Tibial artery (tissue), 4 donors: ENCODE measurements at regions not wholly inside any gene's neighbourhood (a gene's known extent, or its start where the extent isn't known, plus 50 kb on each side); places are given as distances from the start of the nearest gene placed in this dataset.
"Not testable (repeated sequence)": the region's sequence is repeated elsewhere in the genome, so short reads cannot be mapped to it uniquely, and the experiment has no call there.

ENCODE experiments used
- DNase-seq, 2 donors: peaks; one replicate each; pipeline ENCODE4 v3.0.0-alpha.2; 2019
- H3K27ac ChIP-seq, 2 donors: fragments of 200-600 bp; sonication (generic) in 1 of 2; 1 replicate in 1 of 2; 2 replicates in 1 of 2; pipeline ENCODE4 v1.5.1; 2018 to 2019; ENCODE audit warnings: mild to moderate bottlenecking in 1 of 2
- H3K27me3 ChIP-seq, 2 donors: fragments of 200-600 bp; sonication (generic) in 1 of 2; one replicate each; pipeline versions ENCODE4 v1.5.1 to v1.6.0; 2016 to 2019
- H3K36me3 ChIP-seq, 3 donors: fragments of 200-600 bp; sonication (generic) in 2 of 3; one replicate each; pipeline ENCODE4 v1.5.1; 2016 to 2019; ENCODE audit warnings: mild to moderate bottlenecking in 2 of 3
- H3K4me1 ChIP-seq, 4 donors: fragments of 200-600 bp; sonication (generic) in 2 of 4; 1 replicate in 3 of 4; 2 replicates in 1 of 4; pipeline ENCODE4 v1.5.1; 2016 to 2019
- H3K4me3 ChIP-seq, 2 donors: fragments of 200-600 bp; sonication (generic) in 1 of 2; 1 replicate in 1 of 2; 2 replicates in 1 of 2; pipeline ENCODE4 v1.5.1; 2018 to 2019; ENCODE audit warnings: mild to moderate bottlenecking in 2 of 2
- H3K9me3 ChIP-seq, 3 donors: fragments of 200-600 bp; sonication (generic) in 1 of 3; one replicate each; pipeline ENCODE4 v1.5.1; 2016 to 2019
- intact Hi-C: fragments of 100-400 bp; cut with DNase I; formaldehyde crosslinking; loops from one replicate; pipeline ENCODE4 v1.15.0; 2023; ENCODE audit warnings: low total_unique reads
- TF ChIP-seq, protein P1 (sequence below), 2 experiments: fragments of 200-600 bp in 1 of 2; fragments of 450-650 bp in 1 of 2; IDR thresholded peaks; one replicate each; pipeline ENCODE4 v1.5.1; 2017 to 2019; ENCODE audit warnings: antibody characterized with exemption in 2 of 2, mild to moderate bottlenecking in 1 of 2, moderate library complexity in 1 of 2

- no peak overlapping the region for H3K27ac ChIP-seq
- no peak for DNase-seq
- intact Hi-C loops: no loop called here
Observed at GRCh38 chr4:135497563-135498152, 1296.1 kb upstream of the PABPC4L start.

DNA sequence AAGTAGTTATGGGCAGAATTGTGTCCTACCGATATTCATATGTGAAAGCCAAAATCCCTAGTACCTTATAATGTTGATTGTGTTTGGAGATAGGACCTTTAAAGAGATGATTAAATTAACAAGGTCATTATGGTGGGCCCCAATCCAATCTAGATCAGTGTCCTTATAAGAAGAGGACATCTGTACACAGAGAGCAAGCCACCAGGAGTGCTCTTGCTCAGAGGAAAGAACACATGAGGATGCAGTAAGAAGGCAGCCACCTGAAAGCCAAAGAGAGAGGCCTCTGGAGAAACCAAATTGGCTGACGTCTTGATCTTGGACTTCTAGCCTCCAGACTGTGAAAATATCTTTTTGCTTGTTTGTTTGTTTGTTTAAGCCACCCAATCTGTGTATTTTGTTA lies 1290.8 kb upstream of the PABPC4L start:
- Histone ChIP-seq H3K4me3 (no peak overlapping the region), H3K36me3 (no peaks in the 10 kb centered on the region), H3K27ac (no peak overlapping the region), H3K27me3 (no peaks in the 10 kb centered on the region), H3K9me3 (no peaks in the 10 kb centered on the region), H3K4me1 (no peaks in the 10 kb centered on the region)
- intact Hi-C loops: no loop called here
- TF ChIP-seq, protein P1, sequence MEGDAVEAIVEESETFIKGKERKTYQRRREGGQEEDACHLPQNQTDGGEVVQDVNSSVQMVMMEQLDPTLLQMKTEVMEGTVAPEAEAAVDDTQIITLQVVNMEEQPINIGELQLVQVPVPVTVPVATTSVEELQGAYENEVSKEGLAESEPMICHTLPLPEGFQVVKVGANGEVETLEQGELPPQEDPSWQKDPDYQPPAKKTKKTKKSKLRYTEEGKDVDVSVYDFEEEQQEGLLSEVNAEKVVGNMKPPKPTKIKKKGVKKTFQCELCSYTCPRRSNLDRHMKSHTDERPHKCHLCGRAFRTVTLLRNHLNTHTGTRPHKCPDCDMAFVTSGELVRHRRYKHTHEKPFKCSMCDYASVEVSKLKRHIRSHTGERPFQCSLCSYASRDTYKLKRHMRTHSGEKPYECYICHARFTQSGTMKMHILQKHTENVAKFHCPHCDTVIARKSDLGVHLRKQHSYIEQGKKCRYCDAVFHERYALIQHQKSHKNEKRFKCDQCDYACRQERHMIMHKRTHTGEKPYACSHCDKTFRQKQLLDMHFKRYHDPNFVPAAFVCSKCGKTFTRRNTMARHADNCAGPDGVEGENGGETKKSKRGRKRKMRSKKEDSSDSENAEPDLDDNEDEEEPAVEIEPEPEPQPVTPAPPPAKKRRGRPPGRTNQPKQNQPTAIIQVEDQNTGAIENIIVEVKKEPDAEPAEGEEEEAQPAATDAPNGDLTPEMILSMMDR (IDR thresholded peaks at IDR 0.05): no peak
- no peak for DNase-seq

More at GRCh38 chr4:135497563-135498152, 1296.1 kb upstream of the PABPC4L start:
- Histone ChIP-seq H3K36me3 (no peaks in the 10 kb centered on the region), H3K9me3 (no peaks in the 10 kb centered on the region), H3K27me3 (no peaks in the 10 kb centered on the region), H3K4me3 (no peak overlapping the region), H3K4me1 (no peaks in the 10 kb centered on the region)
- TF ChIP-seq, protein P1 (IDR thresholded peaks at IDR 0.05): no peak

- intact Hi-C loops: no loop called here
- DNase-seq: no peak
- Histone ChIP-seq H3K36me3 (no peaks in the 10 kb centered on the region), H3K9me3 (no peaks in the 10 kb centered on the region), H3K4me3 (no peak overlapping the region), H3K4me1 (no peaks in the 10 kb centered on the region), H3K27me3 (no peaks in the 10 kb centered on the region), H3K27ac (no peak overlapping the region)
- TF ChIP-seq, protein P1 (IDR thresholded peaks at IDR 0.05): no peak
Observed at GRCh38 chr4:135485371-135485770, 1283.8 kb upstream of the PABPC4L start.

- Histone ChIP-seq H3K4me3 (no peak overlapping the region), H3K4me1 (no peaks in the 10 kb centered on the region), H3K36me3 (no peaks in the 10 kb centered on the region), H3K27ac (no peak overlapping the region), H3K27me3 (no peaks in the 10 kb centered on the region), H3K9me3 (no peaks in the 10 kb centered on the region)
- no peak for DNase-seq
- intact Hi-C loops: no loop called here
- TF ChIP-seq, protein P1 (IDR thresholded peaks at IDR 0.05): no peak
Observed at GRCh38 chr4:135476272-135476671, 1274.7 kb upstream of the PABPC4L start.

GRCh38 chr4:135464311-135464710 lies 1262.7 kb upstream of the PABPC4L start:
- Histone ChIP-seq H3K4me3 (no peak overlapping the region), H3K27ac (no peak overlapping the region), H3K27me3 (no peaks in the 10 kb centered on the region), H3K36me3 (no peaks in the 10 kb centered on the region), H3K4me1 (peaks cover 0 to 3% (median 0%) of the 10 kb centered on the region in 4 donors), H3K9me3 (no peaks in the 10 kb centered on the region)
- no peak for DNase-seq
- TF ChIP-seq, protein P1 (IDR thresholded peaks at IDR 0.05): no peak
- intact Hi-C loops: no loop called here

DNA sequence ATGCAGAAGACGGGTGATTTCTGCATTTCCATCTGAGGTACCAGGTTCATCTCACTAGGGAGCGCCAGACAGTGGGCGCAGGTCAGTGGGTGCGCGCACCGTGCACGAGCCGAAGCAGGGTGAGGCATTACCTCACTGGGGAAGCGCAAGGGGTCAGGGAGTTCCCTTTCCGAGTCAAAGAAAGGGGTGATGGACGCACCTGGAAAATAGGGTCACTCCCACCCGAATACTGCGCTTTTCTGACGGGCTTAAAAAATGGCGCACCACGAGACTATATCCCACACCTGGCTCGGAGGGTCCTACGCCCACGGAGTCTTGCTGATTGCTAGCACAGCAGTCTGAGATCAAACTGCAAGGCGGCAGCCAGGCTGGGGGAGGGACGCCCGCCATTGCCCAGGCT lies 1246.0 kb upstream of the PABPC4L start:
- intact Hi-C loops, DNase-seq, H3K27me3 ChIP-seq, H3K4me3 ChIP-seq, H3K27ac ChIP-seq, H3K36me3 ChIP-seq, H3K4me1 ChIP-seq, H3K9me3 ChIP-seq: not testable (repeated sequence)
